ENCODE measurements at regions not wholly inside any gene's neighbourhood (a gene's known extent, or its start where the extent isn't known, plus 50 kb on each side); places are given as distances from the start of the nearest gene placed in this dataset.

DNA sequence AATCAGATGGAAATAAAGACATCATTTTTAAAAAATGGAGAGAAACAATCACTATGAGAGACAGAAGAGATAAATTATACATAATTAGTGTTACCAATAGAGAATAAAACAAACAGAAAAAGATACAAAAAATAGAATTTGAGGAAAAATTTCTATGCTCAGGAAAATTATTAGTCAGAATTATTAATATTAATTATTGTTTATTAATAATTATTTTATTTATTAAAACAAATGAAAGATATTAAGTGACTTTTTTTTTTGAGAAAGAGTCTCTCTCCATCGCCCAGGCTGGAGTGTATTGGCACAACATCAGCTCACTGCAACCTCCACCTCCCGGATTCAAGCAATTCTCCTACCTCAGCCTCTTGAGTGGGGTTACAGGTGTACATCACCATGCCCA is 299.8 kb upstream of the NR5A2 start:
- ChIA-PET CTCF (no interaction called here), POLR2A (no interaction called here)

DNA sequence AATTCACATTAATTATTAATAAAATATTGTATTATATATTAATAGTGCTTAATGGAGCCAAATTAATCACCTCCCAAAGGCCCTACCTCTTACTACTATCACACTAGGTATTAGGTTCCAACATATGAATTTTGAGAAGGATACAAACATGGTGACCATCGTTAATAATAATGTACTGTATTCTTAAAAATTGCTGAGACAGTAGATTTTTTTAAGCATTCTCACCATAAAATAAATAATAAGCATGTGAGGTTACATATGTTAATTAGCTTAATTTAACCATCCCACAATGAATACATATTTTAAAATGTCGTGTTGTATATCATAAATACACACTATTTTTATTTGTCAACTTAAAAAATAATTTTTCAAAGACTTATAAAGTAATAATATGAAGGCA is 299.2 kb upstream of the NR5A2 start:
- ChIA-PET POLR2A (no interaction called here), CTCF (interaction anchor here (0.7 kb wide), 1 partner anchor 123 kb away, joined by 5 read pairs; no protein-coding TSS in a partner anchor)

DNA sequence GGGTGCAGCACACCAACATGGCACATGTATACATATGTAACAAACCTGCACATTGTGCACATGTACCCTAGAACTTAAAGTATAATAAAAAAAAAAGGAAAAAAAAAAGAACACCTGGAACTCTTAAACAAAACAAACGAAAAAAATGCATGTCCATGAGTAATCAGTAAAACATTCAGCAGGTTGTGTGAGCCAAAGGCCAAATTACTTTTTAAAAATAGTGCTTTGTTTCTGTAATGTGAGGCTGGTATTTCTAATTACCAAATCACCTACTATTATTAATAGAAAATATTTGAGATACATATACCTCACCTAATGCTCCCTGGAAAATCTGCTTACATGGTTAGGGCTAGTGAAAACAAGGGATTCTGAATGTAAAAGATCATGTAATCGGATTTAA is 294.4 kb upstream of the NR5A2 start:
- CTCF ChIA-PET, result no interaction called here
- POLR2A ChIA-PET, result no interaction called here

- POLR2A ChIA-PET, result no interaction called here
- CTCF ChIA-PET, result interaction anchor here (1.5 kb wide), 1 partner anchor 19 kb away, joined by 3 read pairs; no protein-coding TSS in a partner anchor
Measured at GRCh38 chr1:199734186-199734585, 293.3 kb upstream of the NR5A2 start.

DNA sequence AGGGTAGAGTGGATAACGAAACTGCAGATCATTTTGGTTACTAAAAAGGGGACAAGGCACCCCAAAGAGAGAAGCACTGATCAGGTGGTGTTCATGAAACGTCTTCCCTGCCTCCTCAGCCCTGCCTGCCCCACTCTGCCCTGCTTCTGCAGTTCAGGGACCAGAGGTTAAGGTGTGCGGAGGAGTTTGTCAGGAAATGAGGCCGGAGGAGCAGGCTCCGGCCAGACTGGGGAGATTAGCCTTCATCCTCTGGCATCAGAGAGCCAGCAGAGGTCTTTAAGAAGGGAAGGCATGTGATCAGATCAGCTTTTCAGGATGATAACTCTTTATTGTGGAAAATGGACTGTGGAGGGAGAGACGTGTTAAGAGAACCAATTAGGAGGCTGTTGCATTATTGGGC is 291.9 kb upstream of the NR5A2 start:
- POLR2A ChIA-PET, result no interaction called here

DNA sequence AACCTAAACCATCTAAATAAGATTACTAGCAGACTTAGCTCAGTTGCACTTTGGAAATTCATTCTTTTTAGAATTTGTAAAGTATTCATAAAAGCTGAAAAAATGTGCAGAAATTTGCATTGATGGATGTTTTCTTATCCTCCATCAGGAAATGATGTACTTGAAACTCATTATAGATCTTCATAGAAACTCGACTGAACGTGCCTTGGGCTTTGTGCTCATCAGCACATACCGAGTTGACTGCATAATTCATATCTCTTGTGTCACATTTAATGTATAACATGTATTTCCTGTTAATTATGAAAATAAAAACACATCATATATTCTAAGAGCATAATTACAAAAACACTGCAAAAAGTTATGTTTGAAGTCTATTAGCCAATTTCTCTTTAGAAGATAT is 290.9 kb upstream of the NR5A2 start:
- ChIA-PET POLR2A (no interaction called here), CTCF (no interaction called here)

More for the DNA sequence above, 291.9 kb upstream of the NR5A2 start:
- CTCF ChIA-PET, result no interaction called here

- CTCF ChIA-PET, result no interaction called here
- POLR2A ChIA-PET, result no interaction called here
Measured at GRCh38 chr1:199741586-199741985, 285.9 kb upstream of the NR5A2 start.

DNA sequence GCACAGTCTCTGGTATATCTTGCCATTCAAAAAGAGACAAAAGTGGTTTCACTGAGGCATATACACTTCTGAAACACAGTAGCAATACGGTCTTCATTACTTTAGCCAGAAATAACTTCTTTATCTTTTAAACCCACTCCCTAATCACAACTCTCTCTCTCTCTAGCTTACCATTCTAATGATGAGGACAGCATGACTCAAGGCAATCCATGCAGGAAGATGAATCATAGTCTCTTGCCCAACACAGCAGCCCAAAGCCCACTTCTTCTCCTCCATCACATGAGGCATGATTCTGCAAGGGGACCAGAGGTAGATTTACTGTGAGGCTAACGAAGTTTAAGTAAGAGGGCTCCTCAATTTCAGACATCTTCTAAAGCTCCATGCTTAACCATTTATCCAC is 285.0 kb upstream of the NR5A2 start:
- CTCF ChIA-PET, result no interaction called here
- POLR2A ChIA-PET, result no interaction called here

DNA sequence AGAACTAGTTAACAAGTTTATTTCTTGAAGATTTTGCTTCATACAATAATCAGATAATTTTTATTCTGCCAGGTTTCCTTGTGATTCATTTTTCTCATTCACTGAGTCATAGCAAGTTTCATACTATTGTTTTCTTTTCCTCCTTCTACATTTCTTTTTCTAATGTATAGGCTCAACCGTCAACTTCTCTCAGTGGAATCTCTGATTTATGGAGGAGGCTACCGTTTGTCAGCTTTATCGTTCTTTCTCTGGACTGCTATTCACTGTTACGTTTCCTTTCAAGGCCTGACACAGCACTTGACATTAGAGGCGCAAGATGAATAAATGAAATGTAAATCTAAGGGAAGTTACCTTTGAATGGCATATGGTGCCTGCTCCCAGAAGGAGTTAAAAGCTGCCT is 284.3 kb upstream of the NR5A2 start:
- ChIA-PET CTCF (no interaction called here), POLR2A (no interaction called here)

DNA sequence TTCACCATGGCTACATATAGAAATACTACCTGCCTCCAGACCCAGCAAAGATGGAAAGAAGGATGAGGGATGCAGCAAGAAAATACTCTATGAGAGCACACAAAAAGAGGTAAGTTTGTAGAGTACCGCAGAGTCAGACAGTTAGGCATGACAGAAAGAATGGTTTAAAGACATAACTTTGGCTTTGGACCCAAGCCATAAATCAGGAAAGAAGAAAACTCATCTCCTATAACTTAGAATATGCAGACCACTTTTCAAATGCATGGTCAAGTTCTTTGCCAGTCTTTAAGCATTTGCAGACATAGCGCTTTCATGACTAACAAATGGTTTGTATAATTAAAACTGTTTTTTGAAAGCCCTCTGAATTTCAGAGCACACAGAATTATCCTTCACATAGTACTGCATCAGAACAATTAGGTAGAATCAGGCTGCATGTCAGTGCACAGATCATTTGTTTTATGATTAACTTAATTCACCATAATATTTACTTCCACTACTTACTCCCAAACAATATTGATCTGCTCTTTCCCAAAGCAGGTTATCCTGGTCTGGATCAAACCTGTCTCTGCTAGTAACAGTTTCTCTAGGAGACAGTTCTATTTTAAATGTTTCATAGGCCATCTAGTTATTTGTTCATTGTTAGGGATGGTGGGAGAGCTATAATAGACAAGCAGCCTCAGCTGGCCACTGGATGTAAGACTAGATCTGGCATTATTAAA is 280.7 kb upstream of the NR5A2 start:
- POLR2A ChIA-PET, result no interaction called here
- CTCF ChIA-PET, result no interaction called here

DNA sequence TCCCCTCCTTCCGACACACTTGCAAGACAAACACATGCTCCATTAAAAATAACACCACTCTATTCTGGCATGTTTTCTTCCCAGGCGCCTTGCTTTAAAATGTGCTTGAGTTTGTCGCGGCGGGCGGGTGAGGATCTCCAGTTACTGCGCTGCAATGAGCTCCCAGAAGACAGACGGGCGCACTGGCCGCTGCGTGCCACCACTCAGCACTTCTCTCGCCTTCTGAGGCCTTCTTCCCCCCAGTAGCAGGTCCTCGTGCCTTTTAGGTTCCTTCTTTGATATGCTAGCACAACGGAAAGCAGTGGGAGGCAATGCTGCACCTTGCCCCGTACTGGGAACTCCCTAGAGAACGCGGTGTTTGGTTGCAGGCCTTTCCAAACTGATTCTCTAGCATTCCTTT is 279.5 kb upstream of the NR5A2 start:
- POLR2A ChIA-PET, result no interaction called here
- CTCF ChIA-PET, result no interaction called here

DNA sequence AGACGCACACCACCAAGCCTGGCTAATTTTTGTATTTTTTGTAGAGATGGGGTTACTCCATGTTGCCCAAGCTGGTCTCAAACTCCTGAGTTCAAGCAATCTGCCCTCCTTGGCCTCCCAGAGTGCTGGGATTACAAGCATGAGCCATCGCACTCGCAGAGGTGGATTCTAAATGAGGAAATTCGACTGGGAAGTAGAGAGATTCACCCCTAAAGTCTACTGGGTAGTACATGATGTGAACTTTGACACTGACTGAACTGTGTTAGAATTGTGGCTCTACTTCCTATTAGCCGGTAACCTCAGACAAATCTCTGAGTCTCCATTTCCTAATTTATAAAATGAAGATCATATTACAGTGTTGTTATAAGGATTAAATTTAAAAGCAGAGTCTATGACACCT is 276.0 kb upstream of the NR5A2 start:
- ChIA-PET CTCF (no interaction called here), POLR2A (interaction anchor here (0.6 kb wide), 1 partner anchor 189 kb away, joined by 3 read pairs; no protein-coding TSS in a partner anchor)

- POLR2A ChIA-PET, result no interaction called here
- CTCF ChIA-PET, result interaction anchor here (1.7 kb wide), 1 partner anchor 18 kb away, joined by 3 read pairs; no protein-coding TSS in a partner anchor
Measured at GRCh38 chr1:199751962-199752687, 275.4 kb upstream of the NR5A2 start.

DNA sequence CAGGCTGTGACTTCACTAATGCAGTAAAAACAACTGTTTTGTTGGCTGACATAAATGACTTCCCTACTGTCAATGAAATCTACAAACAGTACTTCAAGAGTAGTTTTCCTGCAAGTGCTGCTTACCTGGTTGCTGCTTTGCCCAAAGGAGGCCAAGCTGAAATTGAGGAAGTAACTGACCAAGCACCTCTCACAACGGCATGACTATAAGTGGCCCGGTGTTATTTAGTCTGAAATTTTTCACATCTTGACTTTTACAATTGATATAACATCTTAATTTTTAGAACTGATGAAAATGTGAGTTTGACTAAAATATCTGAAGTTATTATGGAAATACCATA is 274.9 kb upstream of the NR5A2 start:
- CTCF ChIA-PET, result interaction anchor here (1.7 kb wide), 1 partner anchor 18 kb away, joined by 3 read pairs; no protein-coding TSS in a partner anchor
- POLR2A ChIA-PET, result no interaction called here

DNA sequence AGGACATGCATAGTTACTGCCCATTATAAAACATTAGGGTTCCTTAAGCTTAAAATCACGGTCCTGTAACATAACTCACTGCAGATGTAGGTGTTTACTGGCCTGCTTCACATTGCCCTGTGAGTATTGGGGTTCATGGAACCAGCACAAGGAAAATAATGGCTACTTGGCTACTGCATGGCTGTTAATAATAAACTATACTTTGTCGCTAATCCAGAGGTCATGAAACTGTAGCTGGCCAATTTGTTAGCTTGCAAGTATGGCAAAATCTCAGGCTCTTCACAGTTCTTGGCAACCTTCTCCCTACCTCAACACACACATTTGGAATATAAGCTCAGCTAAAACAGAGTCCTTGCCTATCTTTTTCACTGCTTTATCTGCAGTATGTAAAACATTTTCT is 274.0 kb upstream of the NR5A2 start:
- POLR2A ChIA-PET, result no interaction called here
- CTCF ChIA-PET, result interaction anchor here (1.7 kb wide), 1 partner anchor 19 kb away, joined by 3 read pairs; no protein-coding TSS in a partner anchor

GRCh38 chr1:199756066-199756465 is 271.4 kb upstream of the NR5A2 start:
- ChIA-PET CTCF (no interaction called here), POLR2A (no interaction called here)

DNA sequence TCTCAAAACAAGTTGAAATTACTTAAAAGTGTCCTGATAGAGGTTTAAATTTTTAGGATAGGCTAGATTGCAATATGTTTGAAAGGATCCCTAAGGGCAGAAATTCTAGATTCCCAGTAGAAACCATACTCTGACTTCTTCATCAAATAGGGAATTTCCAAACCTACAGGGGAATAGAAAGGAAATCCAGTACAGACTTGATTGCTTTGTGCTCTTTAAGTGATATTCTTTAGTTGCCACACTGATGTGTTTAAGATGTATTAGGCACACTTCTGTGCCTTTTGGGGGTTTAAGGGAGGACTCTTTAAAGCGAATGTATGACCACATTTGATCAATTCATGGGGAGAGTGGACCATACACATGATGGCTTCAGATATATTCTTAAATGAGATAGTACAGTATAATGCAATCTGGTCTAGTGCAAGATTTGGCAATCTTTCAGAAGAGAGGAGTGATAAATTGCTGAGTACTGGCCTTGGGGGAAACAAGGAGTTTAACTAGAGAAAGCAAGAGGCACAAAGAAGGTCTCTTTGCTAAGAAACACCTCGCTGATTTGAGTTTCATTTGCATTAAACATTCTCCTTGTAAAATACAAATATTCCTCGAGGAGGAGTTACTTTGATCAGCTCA is 268.8 kb upstream of the NR5A2 start:
- POLR2A ChIA-PET, result no interaction called here
- CTCF ChIA-PET, result interaction anchor here (1.1 kb wide), 1 partner anchor 18 kb away, joined by 3 read pairs; no protein-coding TSS in a partner anchor

DNA sequence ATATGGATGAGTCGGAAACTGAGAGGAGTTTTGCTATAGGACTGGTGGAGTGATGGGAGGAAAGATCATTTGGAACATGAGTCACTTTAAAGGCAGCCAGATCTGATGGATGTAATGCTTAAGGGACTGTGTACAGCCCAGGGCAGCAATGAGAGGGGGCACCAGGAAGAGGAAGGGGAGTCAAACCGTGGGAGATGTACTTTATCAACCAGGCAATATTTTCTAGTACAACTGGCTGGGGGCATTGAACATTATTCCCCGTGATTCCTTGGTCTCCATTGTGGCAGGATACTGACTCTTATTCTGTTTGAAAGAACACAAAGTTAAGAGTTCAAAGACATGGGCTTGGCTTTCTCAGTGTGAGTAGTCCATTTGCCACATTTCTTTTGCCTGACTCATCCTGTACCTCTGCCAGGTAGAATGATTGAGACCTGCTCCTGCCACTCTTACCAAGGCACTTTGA is 268.2 kb upstream of the NR5A2 start:
- POLR2A ChIA-PET, result no interaction called here
- CTCF ChIA-PET, result interaction anchor here (1.1 kb wide), 1 partner anchor 17 kb away, joined by 3 read pairs; no protein-coding TSS in a partner anchor

- CTCF ChIA-PET, result no interaction called here
- POLR2A ChIA-PET, result no interaction called here
Measured at GRCh38 chr1:199762572-199762971, 264.9 kb upstream of the NR5A2 start.

GRCh38 chr1:199766218-199766792 is 261.2 kb upstream of the NR5A2 start:
- CTCF ChIA-PET, result no interaction called here
- POLR2A ChIA-PET, result no interaction called here

DNA sequence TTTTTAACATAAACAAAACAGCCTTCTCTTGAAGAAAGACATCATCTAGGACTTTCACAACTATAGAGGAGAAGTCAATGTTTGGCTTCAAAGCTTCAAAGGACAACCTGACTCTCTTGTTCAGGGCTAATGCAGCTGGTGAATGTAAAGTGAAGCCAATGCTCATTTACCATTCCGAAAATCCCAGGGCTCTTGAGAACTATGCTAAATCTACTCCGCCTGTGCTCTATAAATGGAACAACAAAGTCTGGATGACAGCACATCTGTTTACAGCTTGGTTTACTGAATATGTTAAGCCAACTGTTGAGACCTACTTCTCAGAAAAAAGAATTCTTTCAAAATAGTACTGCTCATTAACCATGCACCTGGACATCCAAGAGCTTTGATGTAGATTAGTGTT is 259.8 kb upstream of the NR5A2 start:
- CTCF ChIA-PET, result no interaction called here
- POLR2A ChIA-PET, result no interaction called here

All from activated CD8-positive, alpha-beta memory T cell treated with anti-CD3 and anti-CD28 coated beads for 36 hours (primary cell).